ENCODE measurements at regions not wholly inside any gene's neighbourhood (a gene's known extent, or its start where the extent isn't known, plus 50 kb on each side); places are given as distances from the start of the nearest gene placed in this dataset.

- WGBS (ENCODE audit: insufficient coverage): 50% methylated on average over 3 of the region's 5 CpGs
- H3K27ac Mint-ChIP-seq: no peak overlapping the region
- H3K9me3 Mint-ChIP-seq (ENCODE audit: insufficient read depth): no peaks in the 10 kb centered on the region
- no peaks in the 10 kb centered on the region for H3K9me3 ChIP-seq (ENCODE audit: control extremely low read depth in 1 of 3, control insufficient read depth in 2 of 3, insufficient read depth in 1 of 3, low read length in 2 of 3)
- no peaks in the 10 kb centered on the region for H3K27me3 ChIP-seq (replicated peaks in 1 of 4; ENCODE audit: control extremely low read depth in 1 of 4, control insufficient read depth in 3 of 4, insufficient read depth in 4 of 4, low read length in 3 of 4)
- peak overlapping the region; percentile 63 for H3K4me2 ChIP-seq (replicated peaks; ENCODE audit: low read depth, low read length, poor library complexity, severe bottlenecking)
- peak overlapping the region; percentile 68 for H2AFZ ChIP-seq (ENCODE audit: insufficient read depth, low read depth, low read length, poor library complexity, severe bottlenecking)
- intact Hi-C loops (cut with micrococcal nuclease): no loop called here
- H3K4me3 Mint-ChIP-seq: no peak overlapping the region
- peaks cover 21% of the 10 kb centered on the region for H3K4me1 Mint-ChIP-seq
- no peaks in the 10 kb centered on the region for H3K36me3 ChIP-seq (replicated peaks in 1 of 2; ENCODE audit: control extremely low read depth in 1 of 2, control insufficient read depth in 1 of 2, extremely low read depth in 1 of 2, insufficient read depth in 2 of 2, low read length in 1 of 2)
- H3K4me3 ChIP-seq (ENCODE audit: control extremely low read depth in 1 of 5, extremely low read depth in 1 of 5, insufficient read depth in 1 of 5, low read depth in 2 of 5, low read length in 4 of 5): peak overlapping the region in 1 of 5 experiments; percentile 31
- TF ChIP-seq EZH2 (IDR thresholded peaks at IDR 0.05; ENCODE audit: borderline replicate concordance, insufficient read depth, low read depth, low read length, poor library complexity, severe bottlenecking): no peak
- TF ChIP-seq, protein P1, sequence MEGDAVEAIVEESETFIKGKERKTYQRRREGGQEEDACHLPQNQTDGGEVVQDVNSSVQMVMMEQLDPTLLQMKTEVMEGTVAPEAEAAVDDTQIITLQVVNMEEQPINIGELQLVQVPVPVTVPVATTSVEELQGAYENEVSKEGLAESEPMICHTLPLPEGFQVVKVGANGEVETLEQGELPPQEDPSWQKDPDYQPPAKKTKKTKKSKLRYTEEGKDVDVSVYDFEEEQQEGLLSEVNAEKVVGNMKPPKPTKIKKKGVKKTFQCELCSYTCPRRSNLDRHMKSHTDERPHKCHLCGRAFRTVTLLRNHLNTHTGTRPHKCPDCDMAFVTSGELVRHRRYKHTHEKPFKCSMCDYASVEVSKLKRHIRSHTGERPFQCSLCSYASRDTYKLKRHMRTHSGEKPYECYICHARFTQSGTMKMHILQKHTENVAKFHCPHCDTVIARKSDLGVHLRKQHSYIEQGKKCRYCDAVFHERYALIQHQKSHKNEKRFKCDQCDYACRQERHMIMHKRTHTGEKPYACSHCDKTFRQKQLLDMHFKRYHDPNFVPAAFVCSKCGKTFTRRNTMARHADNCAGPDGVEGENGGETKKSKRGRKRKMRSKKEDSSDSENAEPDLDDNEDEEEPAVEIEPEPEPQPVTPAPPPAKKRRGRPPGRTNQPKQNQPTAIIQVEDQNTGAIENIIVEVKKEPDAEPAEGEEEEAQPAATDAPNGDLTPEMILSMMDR (IDR thresholded peaks at IDR 0.05): no peak
- no peak overlapping the region for H3K27ac ChIP-seq (ENCODE audit: low read length in 2 of 2)
- H3K79me2 ChIP-seq (ENCODE audit: control insufficient read depth, insufficient read depth, low read length): no peaks in the 10 kb centered on the region
- H3K27me3 Mint-ChIP-seq: no peaks in the 10 kb centered on the region
- H4K20me1 ChIP-seq (ENCODE audit: control insufficient read depth, insufficient read depth, low read length, poor library complexity, severe bottlenecking): no peaks in the 10 kb centered on the region
- DNase-seq (no peak), ATAC-seq (ENCODE audit: low read depth) (no peak)
- CTCF ChIA-PET: interaction anchor here (1.0 to 1.3 kb wide), 2 partner anchors 21 to 63 kb away, joined by 3 to 5 read pairs; no protein-coding TSS in a partner anchor
- peak overlapping the region; percentile 21 for H3K9ac ChIP-seq (ENCODE audit: low read length)
- POLR2A ChIA-PET: no interaction called here
- peaks cover 11 to 26% of the 10 kb centered on the region in 2 donors for H3K4me1 ChIP-seq (ENCODE audit: control insufficient read depth in 2 of 2, insufficient read depth in 2 of 2, low read length in 2 of 2)
Measured at GRCh38 chr6:90414352-90414751, 117.7 kb upstream of the BACH2 start.

- Histone ChIP-seq H3K79me2 (ENCODE audit: control insufficient read depth, insufficient read depth, low read length) (no peaks in the 10 kb centered on the region), H3K4me3 (ENCODE audit: control extremely low read depth in 1 of 5, extremely low read depth in 1 of 5, insufficient read depth in 1 of 5, low read depth in 2 of 5, low read length in 4 of 5) (peak overlapping the region in 3 of 5 experiments; percentile 1 to 31 (median 29)), H3K27me3 (replicated peaks in 1 of 4; ENCODE audit: control extremely low read depth in 1 of 4, control insufficient read depth in 3 of 4, insufficient read depth in 4 of 4, low read length in 3 of 4) (no peaks in the 10 kb centered on the region), H3K9me3 (ENCODE audit: control extremely low read depth in 1 of 3, control insufficient read depth in 2 of 3, insufficient read depth in 1 of 3, low read length in 2 of 3) (no peaks in the 10 kb centered on the region), H3K4me2 (replicated peaks; ENCODE audit: low read depth, low read length, poor library complexity, severe bottlenecking) (peak overlapping the region; percentile 63), H3K36me3 (replicated peaks in 1 of 2; ENCODE audit: control extremely low read depth in 1 of 2, control insufficient read depth in 1 of 2, extremely low read depth in 1 of 2, insufficient read depth in 2 of 2, low read length in 1 of 2) (no peaks in the 10 kb centered on the region), H3K9ac (ENCODE audit: low read length) (peak overlapping the region; percentile 21), H3K4me1 (ENCODE audit: control insufficient read depth in 2 of 2, insufficient read depth in 2 of 2, low read length in 2 of 2) (peaks cover 11 to 26% of the 10 kb centered on the region in 2 donors), H3K27ac (ENCODE audit: low read length in 2 of 2) (no peak overlapping the region), H4K20me1 (ENCODE audit: control insufficient read depth, insufficient read depth, low read length, poor library complexity, severe bottlenecking) (no peaks in the 10 kb centered on the region), H2AFZ (ENCODE audit: insufficient read depth, low read depth, low read length, poor library complexity, severe bottlenecking) (peak overlapping the region; percentile 68)
- peak overlapping the region; percentile 57 for H3K4me3 Mint-ChIP-seq
- peak; percentile 84 for ATAC-seq (ENCODE audit: low read depth)
- no peaks in the 10 kb centered on the region for H3K27me3 Mint-ChIP-seq
- ChIA-PET POLR2A (interaction anchor here (0.7 kb wide), 1 partner anchor 198 kb away, joined by 4 read pairs; no protein-coding TSS in a partner anchor), CTCF (interaction anchor here (1.0 to 1.5 kb wide), 2 partner anchors 13 to 20 kb away, joined by 5 read pairs; no protein-coding TSS in a partner anchor)
- H3K4me1 Mint-ChIP-seq: peaks cover 21% of the 10 kb centered on the region
- intact Hi-C loops (cut with micrococcal nuclease): no loop called here
- no peaks in the 10 kb centered on the region for H3K9me3 Mint-ChIP-seq (ENCODE audit: insufficient read depth)
- DNase-seq: peak; percentile 79
- TF ChIP-seq, protein P1 (IDR thresholded peaks at IDR 0.05): no peak
- peak overlapping the region; percentile 69 for H3K27ac Mint-ChIP-seq
- WGBS (ENCODE audit: insufficient coverage): 2% methylated on average over 8 of the region's 8 CpGs
Measured at GRCh38 chr6:90413867-90414266, 117.2 kb upstream of the BACH2 start.

Measured in B cell (primary cell).